ENCODE measurements at regions not wholly inside any gene's neighbourhood (a gene's known extent, or its start where the extent isn't known, plus 50 kb on each side); places are given as distances from the start of the nearest gene placed in this dataset.

DNA sequence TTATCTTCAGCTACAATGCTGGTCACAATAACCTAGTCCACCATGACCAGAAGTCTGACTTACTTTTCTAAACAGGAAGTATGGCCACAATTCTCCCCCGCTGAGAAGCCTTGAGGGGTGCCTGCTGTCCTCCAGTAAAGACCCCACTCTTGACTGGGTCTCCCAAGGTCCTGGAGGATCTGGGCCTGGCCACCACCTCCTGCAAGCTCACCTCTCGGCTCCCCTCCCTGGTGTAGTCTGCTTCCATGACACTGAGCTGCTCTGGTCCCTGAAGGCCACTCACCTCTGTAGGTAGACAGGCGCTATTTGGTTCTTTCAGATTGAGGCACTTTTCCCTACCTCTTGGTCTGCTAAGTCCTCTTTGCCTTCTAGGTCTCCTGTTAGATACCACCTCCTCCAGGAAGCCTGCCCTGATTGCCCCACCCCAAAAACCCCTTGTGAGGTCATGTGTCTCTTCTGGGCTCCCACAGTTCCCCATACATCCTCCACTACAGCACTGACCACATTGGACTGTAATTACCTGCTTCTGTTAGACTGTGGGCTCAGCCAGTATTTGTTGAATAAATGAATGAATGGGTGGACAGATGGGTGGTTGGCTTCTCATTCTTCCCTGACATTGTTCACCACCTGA, 62.6 kb upstream of the IER5L start:
- no peak for DNase-seq (ENCODE audit: low read depth in 2 of 2)

DNA sequence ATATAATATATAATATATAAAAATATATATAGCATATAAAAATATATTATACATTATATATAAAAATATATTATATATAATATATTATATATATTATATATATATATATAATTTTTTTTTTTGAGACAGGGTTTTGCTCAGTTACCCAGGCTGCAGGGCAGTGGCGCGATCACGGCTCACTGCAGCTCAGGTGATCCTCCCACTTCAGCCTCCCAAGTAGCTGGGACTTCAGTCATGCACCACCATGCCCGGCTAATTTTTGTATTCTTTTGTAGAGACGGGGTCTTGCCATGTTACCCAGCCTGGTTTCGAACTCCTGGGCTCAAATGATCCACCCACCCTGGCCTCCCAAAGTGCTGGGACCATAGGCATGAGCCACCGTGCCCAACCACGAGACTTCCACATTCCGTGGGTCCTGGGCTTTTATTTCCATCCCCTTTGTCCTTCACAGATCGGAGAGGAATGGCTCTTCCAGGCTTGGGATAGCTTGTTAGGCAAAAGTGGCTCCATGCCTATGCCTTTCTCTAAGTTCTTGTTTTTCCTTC, 62.0 kb upstream of the IER5L start:
- DNase-seq (ENCODE audit: low read depth in 2 of 2) = no peak

DNA sequence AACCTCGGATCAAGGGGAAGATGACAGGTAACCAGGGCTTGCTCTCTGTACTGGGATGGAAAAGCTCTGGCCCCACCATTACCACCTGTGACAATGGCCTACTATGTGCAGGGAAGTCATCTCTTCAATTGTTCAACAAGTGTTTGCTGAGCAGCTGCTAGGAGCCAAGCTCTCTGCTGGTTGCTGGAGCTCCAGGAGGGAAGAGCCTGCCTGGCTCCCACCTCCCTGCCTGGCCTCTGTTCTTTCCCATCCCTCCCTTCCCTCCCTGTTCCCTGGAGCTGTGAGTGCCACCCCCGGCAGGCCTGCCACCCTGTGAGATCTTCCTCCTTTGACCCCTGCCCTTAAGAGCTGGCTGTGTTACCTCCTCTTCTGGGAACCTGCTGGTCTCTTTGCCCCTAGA, 59.7 kb upstream of the IER5L start:
- DNase-seq (ENCODE audit: low read depth in 2 of 2) = no peak

GRCh38 chr9:129237164-129237611, 59.1 kb upstream of the IER5L start:
- peak; percentile 58 to 61 for DNase-seq (ENCODE audit: low read depth in 2 of 2)

DNA sequence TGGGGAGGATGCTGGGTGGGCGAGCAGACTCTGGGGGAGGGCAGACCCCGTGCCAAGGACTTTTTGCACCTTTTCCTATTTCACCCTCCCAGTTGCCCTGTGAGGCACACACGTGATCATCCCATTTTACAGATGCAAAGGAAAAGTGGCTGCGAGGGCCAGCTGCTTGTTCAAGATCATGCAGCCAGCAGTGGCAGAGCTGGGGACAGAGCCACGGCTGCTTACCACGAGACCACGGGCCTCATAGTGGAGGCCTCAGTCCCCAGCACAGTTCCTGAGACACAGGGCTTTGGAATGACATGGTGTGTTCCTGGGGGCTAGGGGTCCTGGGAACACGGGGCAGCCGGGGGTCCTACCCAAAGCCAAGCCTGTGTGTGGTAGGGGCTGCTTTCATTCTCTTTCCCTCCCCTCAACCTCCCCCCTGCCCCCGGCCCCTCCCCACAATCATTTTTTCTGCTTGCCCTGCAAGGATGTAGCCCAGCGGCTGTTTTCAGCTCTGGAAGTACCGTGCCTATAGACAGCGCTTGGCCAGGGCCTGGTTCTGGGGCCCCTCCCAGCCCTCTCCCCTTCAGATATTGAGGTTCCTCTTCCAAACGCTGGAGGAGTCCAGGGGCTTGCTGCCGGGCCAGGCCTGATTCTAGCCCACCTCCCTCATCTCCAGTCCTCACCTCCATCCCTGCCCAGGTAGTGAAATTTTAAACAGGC, 58.5 kb upstream of the IER5L start:
- DNase-seq (ENCODE audit: low read depth in 2 of 2) = peak in 1 of 2 donors; percentile 16

DNA sequence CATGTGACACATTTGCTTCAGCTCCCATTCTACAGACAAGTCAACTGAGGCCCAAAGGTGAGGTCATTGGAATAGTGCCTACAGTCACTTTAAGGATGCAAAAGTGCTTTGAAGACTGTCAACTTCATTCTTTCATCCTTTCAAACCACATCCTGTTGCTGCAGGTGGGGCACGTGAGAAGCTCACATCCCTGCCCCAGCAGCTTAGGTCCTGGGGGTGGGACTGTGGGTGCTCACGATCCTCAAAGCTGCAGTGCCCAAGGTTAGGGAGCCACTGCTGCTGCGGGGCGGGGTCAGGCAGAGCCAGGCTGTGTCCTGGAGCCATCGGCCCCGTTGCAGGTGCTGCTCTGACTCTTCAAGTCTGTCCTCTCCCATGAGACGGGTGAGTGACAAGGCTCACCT, 57.9 kb upstream of the IER5L start:
- peak; percentile 35 to 42 for DNase-seq (ENCODE audit: low read depth in 2 of 2)

DNA sequence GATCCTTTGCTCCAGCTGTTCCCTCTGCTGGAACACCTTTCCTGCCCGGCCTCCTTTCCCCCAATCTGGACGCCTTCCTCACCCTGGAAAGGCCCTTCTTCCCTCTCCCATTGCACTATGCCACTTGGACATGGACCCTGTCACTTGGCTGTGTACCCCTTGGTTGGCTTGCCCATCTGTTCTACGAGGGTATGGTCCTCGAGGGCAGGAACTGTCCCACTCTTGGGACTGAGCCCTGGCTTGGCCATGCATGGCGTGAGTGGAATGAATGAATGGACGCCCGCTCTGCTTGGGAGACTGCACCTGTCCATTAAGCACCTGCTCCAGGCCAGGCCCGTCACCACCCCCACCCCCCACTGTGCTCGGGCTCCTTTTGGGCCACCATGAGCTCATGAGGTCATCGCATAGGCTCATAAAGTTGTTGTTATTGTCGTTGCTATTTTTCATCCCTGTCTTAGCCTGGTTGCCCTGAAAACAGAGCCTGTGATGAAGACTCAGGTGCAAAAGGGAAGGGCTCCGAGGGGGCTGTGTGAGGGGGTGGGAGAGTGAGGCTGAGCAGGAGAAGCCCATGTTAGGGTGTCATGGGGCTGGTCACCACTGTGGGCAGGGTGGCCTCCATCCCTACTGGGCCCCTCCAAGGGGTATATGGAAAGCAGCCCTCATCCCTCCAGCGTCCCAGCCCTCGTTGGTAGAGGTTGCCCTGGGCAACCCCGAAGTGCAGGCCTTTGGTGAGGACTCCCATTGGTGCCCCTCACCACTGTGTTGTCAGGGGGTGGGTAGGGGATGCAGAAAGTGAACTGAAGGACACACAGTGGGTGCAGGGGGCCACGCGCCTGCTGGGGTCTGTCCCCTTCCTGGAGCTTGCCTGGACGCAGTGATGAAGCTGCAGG, 57.2 kb upstream of the IER5L start:
- no peak for DNase-seq (ENCODE audit: low read depth in 2 of 2)

- DNase-seq (ENCODE audit: low read depth in 2 of 2) = no peak
Observed at GRCh38 chr9:129234491-129234890, 56.4 kb upstream of the IER5L start.

GRCh38 chr9:129232839-129233591, 55.0 kb upstream of the IER5L start:
- no peak for DNase-seq (ENCODE audit: low read depth in 2 of 2)

DNA sequence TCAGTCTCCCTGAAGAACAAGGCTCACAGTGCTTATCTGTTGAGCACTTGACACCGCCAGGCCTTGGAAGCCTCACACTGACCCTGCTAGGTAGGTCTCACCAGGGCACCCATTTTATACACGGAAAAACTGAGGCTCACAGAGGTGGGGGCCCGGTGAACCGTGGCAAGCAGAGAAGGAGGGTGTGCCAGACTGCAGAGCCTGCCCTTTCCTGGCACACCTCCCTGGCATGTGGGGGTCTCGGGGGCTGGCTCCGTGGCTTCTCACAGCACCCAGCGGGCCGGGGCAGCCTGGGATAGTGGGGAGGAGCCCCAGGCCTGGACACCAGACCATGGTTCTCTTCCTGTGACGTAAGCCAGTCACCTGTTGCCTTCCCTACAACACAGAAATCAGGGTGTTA, 53.7 kb upstream of the IER5L start:
- no peak for DNase-seq (ENCODE audit: low read depth in 2 of 2)

DNA sequence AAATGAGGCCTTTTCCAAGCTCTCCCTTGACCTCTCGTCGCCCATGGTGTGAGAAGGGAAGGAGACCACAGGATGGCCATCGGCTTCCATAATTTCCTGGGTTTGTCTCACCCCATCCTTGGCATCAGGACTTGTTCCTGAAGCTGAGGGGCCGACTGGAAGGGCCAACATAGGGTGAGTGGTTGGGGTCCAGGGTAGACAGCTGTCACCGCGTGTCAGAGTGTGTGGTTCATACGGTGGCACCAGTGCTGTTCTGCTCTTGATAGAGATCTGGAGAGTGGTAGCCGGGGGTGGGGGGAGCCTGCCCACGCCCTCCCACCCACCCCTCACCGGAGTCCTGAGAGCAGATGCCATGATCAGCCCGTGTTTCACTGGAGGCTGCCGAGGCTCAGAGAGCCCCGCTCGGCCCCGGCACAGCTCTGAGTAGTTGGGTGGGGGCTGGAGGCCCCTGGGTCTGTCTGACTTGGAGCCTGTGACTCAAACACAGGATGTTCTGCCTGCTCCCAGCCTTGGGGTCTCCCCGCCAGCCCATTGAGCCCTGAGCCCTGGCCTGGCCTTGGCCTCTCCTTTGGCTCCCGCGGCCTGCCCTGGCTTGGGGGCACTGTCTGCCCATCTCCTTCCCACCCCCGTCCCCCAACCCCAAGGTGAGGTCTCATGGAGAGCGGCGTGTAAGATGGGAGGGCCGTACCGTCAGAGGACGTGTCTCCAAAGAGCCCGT, 53.1 kb upstream of the IER5L start:
- DNase-seq (ENCODE audit: low read depth in 2 of 2) = no peak

GRCh38 chr9:129230302-129230701, 52.2 kb upstream of the IER5L start:
- DNase-seq (ENCODE audit: low read depth in 2 of 2) = no peak
